BE2C (cell line): ENCODE measurements at regions not wholly inside any gene's neighbourhood (a gene's known extent, or its start where the extent isn't known, plus 50 kb on each side); places are given as distances from the start of the nearest gene placed in this dataset.

Source experiments
- DNase-seq: peaks from one replicate; pipeline ENCODE4 v3.0.0-alpha.2; 2020
- H3K27me3 ChIP-seq: fragments of 250-450 bp; sonication (Bioruptor Pico); 2 replicates; pipeline ENCODE4 v1.5.1; 2020; ENCODE audit warnings: mild to moderate bottlenecking
- H3K36me3 ChIP-seq: fragments of 250-450 bp; sonication (Bioruptor Pico); 2 replicates; pipeline ENCODE4 v1.5.1; 2020; ENCODE audit warnings: mild to moderate bottlenecking
- H3K4me1 ChIP-seq: fragments of 250-450 bp; sonication (Bioruptor Pico); 2 replicates; pipeline ENCODE4 v1.5.1; 2020
- H3K4me3 ChIP-seq: 2 replicates; pipeline ENCODE4 v1.5.1; 2011; ENCODE audit warnings: low read depth, low read length
- H3K9me3 ChIP-seq: fragments of 250-450 bp; sonication (Bioruptor Pico); 2 replicates; pipeline ENCODE4 v1.5.1; 2020
- CTCF ChIP-seq: IDR thresholded peaks from 2 replicates; pipeline ENCODE4 v1.5.1; 2012; ENCODE audit warnings: mild to moderate bottlenecking, low read depth, low read length

- H3K36me3 ChIP-seq: no peaks in the 10 kb centered on the region
- no peaks in the 10 kb centered on the region for H3K4me1 ChIP-seq
- no peak overlapping the region for H3K4me3 ChIP-seq
- H3K27me3 ChIP-seq: no peaks in the 10 kb centered on the region
- no peaks in the 10 kb centered on the region for H3K9me3 ChIP-seq
- DNase-seq: no peak
- no peak for TF ChIP-seq CTCF
These were observed 553.2 kb downstream of the CD83 start for GRCh38 chr6:14670806-14671205.

GRCh38 chr6:14671261-14671681 lies 553.7 kb downstream of the CD83 start:
- Histone ChIP-seq H3K4me1 (no peaks in the 10 kb centered on the region), H3K4me3 (no peak overlapping the region), H3K36me3 (no peaks in the 10 kb centered on the region), H3K27me3 (no peaks in the 10 kb centered on the region), H3K9me3 (no peaks in the 10 kb centered on the region)
- TF ChIP-seq CTCF: no peak
- no peak for DNase-seq

GRCh38 chr6:14671937-14672336 lies 554.4 kb downstream of the CD83 start:
- Histone ChIP-seq H3K4me1 (no peaks in the 10 kb centered on the region), H3K36me3 (no peaks in the 10 kb centered on the region), H3K27me3 (no peaks in the 10 kb centered on the region), H3K9me3 (no peaks in the 10 kb centered on the region), H3K4me3 (no peak overlapping the region)
- no peak for DNase-seq
- TF ChIP-seq CTCF: no peak

GRCh38 chr6:14673201-14673600 lies 555.6 kb downstream of the CD83 start:
- DNase-seq: no peak
- Histone ChIP-seq H3K36me3 (no peaks in the 10 kb centered on the region), H3K27me3 (no peaks in the 10 kb centered on the region), H3K4me1 (no peaks in the 10 kb centered on the region), H3K9me3 (no peaks in the 10 kb centered on the region), H3K4me3 (no peak overlapping the region)
- no peak for TF ChIP-seq CTCF

GRCh38 chr6:14674458-14674857 lies 556.9 kb downstream of the CD83 start:
- Histone ChIP-seq H3K4me1 (no peaks in the 10 kb centered on the region), H3K9me3 (no peaks in the 10 kb centered on the region), H3K27me3 (no peaks in the 10 kb centered on the region), H3K36me3 (no peaks in the 10 kb centered on the region), H3K4me3 (no peak overlapping the region)
- no peak for DNase-seq
- TF ChIP-seq CTCF: no peak

GRCh38 chr6:14674867-14675648 lies 557.5 kb downstream of the CD83 start:
- TF ChIP-seq CTCF: no peak
- no peak for DNase-seq
- H3K4me1 ChIP-seq: no peaks in the 10 kb centered on the region
- no peak overlapping the region for H3K4me3 ChIP-seq
- H3K36me3 ChIP-seq: no peaks in the 10 kb centered on the region
- no peaks in the 10 kb centered on the region for H3K27me3 ChIP-seq
- H3K9me3 ChIP-seq: no peaks in the 10 kb centered on the region
